GM21723 (cell line): ENCODE measurements at regions not wholly inside any gene's neighbourhood (a gene's known extent, or its start where the extent isn't known, plus 50 kb on each side); places are given as distances from the start of the nearest gene placed in this dataset.

Experiments used
- ATAC-seq: cut with Tn5 transposase; IDR thresholded peaks from one replicate; pipeline ENCODE4 v1.9.1; 2021; ENCODE audit warnings: mild to moderate bottlenecking, moderate library complexity; ENCODE audit not compliant: unreplicated experiment

DNA sequence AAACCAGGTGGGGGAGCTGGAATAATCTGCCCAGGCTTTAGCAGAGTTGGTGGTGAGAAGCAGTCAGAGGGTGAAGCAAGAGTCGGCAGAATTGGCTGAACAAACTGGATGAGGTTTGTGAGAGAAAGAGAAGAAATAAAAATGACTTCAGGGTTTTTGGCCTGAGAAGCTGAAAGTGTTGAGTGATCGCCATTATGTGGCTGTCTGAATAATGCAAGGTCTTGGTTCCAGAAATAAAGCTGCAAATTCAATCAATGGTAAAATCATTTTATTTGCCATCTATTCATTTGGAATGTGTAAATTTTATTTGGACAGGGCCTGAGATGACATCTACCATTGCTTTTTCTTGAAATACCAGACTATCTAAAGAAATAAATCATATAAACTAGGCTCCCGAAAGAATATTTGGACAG, 50.4 kb upstream of the DAB2 start:
- ATAC-seq = no peak
